IMR-90 (cell line): ENCODE measurements at regions not wholly inside any gene's neighbourhood (a gene's known extent, or its start where the extent isn't known, plus 50 kb on each side); places are given as distances from the start of the nearest gene placed in this dataset.

Experiments
- ATAC-seq: fragments of 200-7000 bp; cut with Tn5 transposase; 2 replicates; pipeline ENCODE4 v1.9.1; 2020; ENCODE audit warnings: low read depth, mild to moderate bottlenecking, moderate library complexity
- BruUV-seq: library from RNA; stranded (reverse); fragments of 400-500 nt; replicated peaks from 2 replicates; lab custom pipeline; 2021; lab: Mats Ljungman, UMichigan
- CTCF ChIA-PET: fragments of 300-600 bp; formaldehyde crosslinking; extraction: SDS; loops from one replicate; lab custom pipeline; 2021; ENCODE audit warnings: antibody characterized with exemption; lab: Yijun Ruan, JAX
- POLR2A ChIA-PET: fragments of 300-600 bp; sonication (Branson Sonifier 250); formaldehyde crosslinking; loops from one replicate; lab custom pipeline; 2022; ENCODE audit warnings: antibody characterized with exemption; ENCODE audit not compliant: unreplicated experiment; lab: Charles Lee
- DNase-seq: peaks from one replicate; pipeline ENCODE4 v3.0.0; 2013
- H2AFZ ChIP-seq: replicated peaks from 2 replicates; pipeline ENCODE3; 2013; ENCODE audit warnings: low read length, mild to moderate bottlenecking; ENCODE audit not compliant: poor library complexity
- H2AK5ac ChIP-seq: 2 replicates; pipeline ENCODE4 v1.6.1; 2013; ENCODE audit warnings: low read depth, low read length, inconsistent platforms
- H2AK9ac ChIP-seq: replicated peaks from 2 replicates; pipeline ENCODE3; 2013; ENCODE audit warnings: mild to moderate bottlenecking, low read depth, low read length, moderate library complexity; ENCODE audit not compliant: poor library complexity
- H2BK120ac ChIP-seq: 2 replicates; pipeline ENCODE4 v1.6.1; 2013; ENCODE audit warnings: low read depth, low read length, inconsistent platforms
- H2BK15ac ChIP-seq: 3 replicates; pipeline ENCODE4 v1.6.1; 2013; ENCODE audit warnings: low read depth, low read length, inconsistent platforms
- H2BK20ac ChIP-seq: 2 replicates; pipeline ENCODE4 v1.6.1; 2013; ENCODE audit warnings: low read depth, mild to moderate bottlenecking, inconsistent platforms, low read length, moderate library complexity
- H2BK5ac ChIP-seq: 2 replicates; pipeline ENCODE4 v1.6.1; 2013; ENCODE audit warnings: mild to moderate bottlenecking, low read depth, low read length, inconsistent platforms; ENCODE audit not compliant: poor library complexity, severe bottlenecking
- H3K14ac ChIP-seq: replicated peaks from 2 replicates; pipeline ENCODE4 v1.6.1; 2013; ENCODE audit warnings: low read depth, low read length, inconsistent platforms
- H3K18ac ChIP-seq: 2 replicates; pipeline ENCODE4 v1.6.1; 2013; ENCODE audit warnings: low read depth, low read length, control low read depth
- H3K23ac ChIP-seq: 2 replicates; pipeline ENCODE4 v1.6.1; 2013; ENCODE audit warnings: low read depth, low read length, inconsistent platforms
- H3K27ac ChIP-seq: 2 replicates; pipeline ENCODE4 v1.5.1; 2013; ENCODE audit warnings: mild to moderate bottlenecking, control low read depth, low read length; ENCODE audit not compliant: insufficient read depth
- H3K27me3 ChIP-seq: 2 replicates; pipeline ENCODE4 v1.6.1; 2013; ENCODE audit warnings: low read length; ENCODE audit not compliant: control insufficient read depth, insufficient read depth
- H3K36me3 ChIP-seq: 2 replicates; pipeline ENCODE4 v1.6.1; 2013; ENCODE audit warnings: low read length, mixed read lengths; ENCODE audit not compliant: control insufficient read depth, insufficient read depth
- H3K4ac ChIP-seq: 2 replicates; pipeline ENCODE4 v1.6.1; 2013; ENCODE audit warnings: low read depth, low read length, inconsistent platforms
- H3K4me1 ChIP-seq: 2 replicates; pipeline ENCODE4 v1.6.1; 2013; ENCODE audit warnings: low read length, mixed read lengths; ENCODE audit not compliant: control insufficient read depth, insufficient read depth
- H3K4me2 ChIP-seq: 2 replicates; pipeline ENCODE4 v1.6.1; 2013; ENCODE audit warnings: low read depth, mild to moderate bottlenecking, control low read depth, low read length, moderate library complexity
- H3K4me3 ChIP-seq: 2 replicates; pipeline ENCODE4 v1.5.1; 2013; ENCODE audit warnings: low read depth, mild to moderate bottlenecking, control low read depth, low read length, moderate library complexity; ENCODE audit not compliant: insufficient read depth
- H3K56ac ChIP-seq: 2 replicates; pipeline ENCODE4 v1.6.1; 2013; ENCODE audit warnings: low read length, inconsistent platforms; ENCODE audit not compliant: insufficient read depth; ENCODE audit errors: extremely low read depth
- H3K79me1 ChIP-seq, 2 experiments: 2 replicates each; pipeline ENCODE4 v1.6.1; 2013; ENCODE audit warnings: low read length in 2 of 2, inconsistent platforms in 1 of 2, low read depth in 1 of 2
- H3K9ac ChIP-seq: 2 replicates; pipeline ENCODE4 v1.6.1; 2013; ENCODE audit warnings: low read depth, low read length, control low read depth
- H3K9me1 ChIP-seq: 2 replicates; pipeline ENCODE4 v1.6.1; 2013; ENCODE audit warnings: low read length, inconsistent platforms; ENCODE audit not compliant: insufficient read depth
- H3K9me3 ChIP-seq: 2 replicates; pipeline ENCODE4 v1.6.1; 2013; ENCODE audit warnings: low read length; ENCODE audit not compliant: control insufficient read depth, insufficient read depth
- H4K20me1 ChIP-seq: 2 replicates; pipeline ENCODE4 v1.6.1; 2013; ENCODE audit warnings: low read length, inconsistent platforms; ENCODE audit not compliant: insufficient read depth
- H4K5ac ChIP-seq: 2 replicates; pipeline ENCODE4 v1.6.1; 2013; ENCODE audit warnings: mild to moderate bottlenecking, low read depth, low read length, control low read depth
- H4K8ac ChIP-seq, 2 experiments: 2 replicates each; pipeline ENCODE4 v1.6.1; 2013; ENCODE audit warnings: low read depth in 2 of 2, low read length in 2 of 2, control low read depth in 1 of 2, inconsistent platforms in 1 of 2
- H4K91ac ChIP-seq: 2 replicates; pipeline ENCODE4 v1.6.1; 2013; ENCODE audit warnings: low read depth, low read length, inconsistent platforms; ENCODE audit not compliant: insufficient read depth
- BHLHE40 ChIP-seq: fragments of 150-350 bp; IDR thresholded peaks from 2 replicates; pipeline ENCODE4 v1.6.1; 2016; ENCODE audit warnings: mild to moderate bottlenecking, low read depth, low read length
- CEBPB ChIP-seq: IDR thresholded peaks from 2 replicates; pipeline ENCODE4 v1.6.1; 2012; ENCODE audit warnings: low read depth, low read length, improper control_type of control experiment
- CHD1 ChIP-seq: IDR thresholded peaks from 2 replicates; pipeline ENCODE4 v1.6.1; 2012; ENCODE audit warnings: low read depth, low read length, improper control_type of control experiment
- CTCF ChIP-seq: conservative IDR thresholded peaks from 2 replicates; pipeline ENCODE4 v1.5.1; 2012; ENCODE audit warnings: mild to moderate bottlenecking, low read depth, low read length, improper control_type of control experiment
- FOS ChIP-seq: fragments of 150-350 bp; IDR thresholded peaks from 2 replicates; pipeline ENCODE4 v1.6.1; 2016; ENCODE audit warnings: low read depth, low read length
- MAFK ChIP-seq: IDR thresholded peaks from 2 replicates; pipeline ENCODE4 v1.6.1; 2012; ENCODE audit warnings: low read depth, low read length, improper control_type of control experiment
- MAZ ChIP-seq: IDR thresholded peaks from 2 replicates; pipeline ENCODE4 v1.6.1; 2012; ENCODE audit warnings: low read depth, mild to moderate bottlenecking, low read length, improper control_type of control experiment, moderate library complexity, borderline replicate concordance
- POLR2A ChIP-seq: IDR thresholded peaks from 2 replicates; pipeline ENCODE4 v1.6.1; 2012; ENCODE audit warnings: mild to moderate bottlenecking, low read depth, low read length
- RCOR1 ChIP-seq: IDR thresholded peaks from 2 replicates; pipeline ENCODE4 v1.6.1; 2012; ENCODE audit warnings: mild to moderate bottlenecking, low read length, improper control_type of control experiment; ENCODE audit not compliant: insufficient replicate concordance
- RFX5 ChIP-seq: IDR thresholded peaks from 2 replicates; pipeline ENCODE4 v1.8.0; 2012; ENCODE audit warnings: low read depth, mild to moderate bottlenecking, low read length, moderate library complexity
- SMC3 ChIP-seq: fragments of 150-350 bp; IDR thresholded peaks from 2 replicates; pipeline ENCODE4 v1.6.1; 2016; ENCODE audit warnings: low read depth, mild to moderate bottlenecking, antibody characterized with exemption, low read length, moderate library complexity
- WGBS, 2 experiments: methylation state at CpG; one replicate each; pipeline versions ENCODE4 v1.1.5 to v1.1.7; 2013; ENCODE audit warnings: missing lambda C conversion rate in 2 of 2; ENCODE audit not compliant: insufficient read length in 1 of 2; ENCODE audit errors: extremely low coverage in 2 of 2; 5-methylcytosine and 5-hydroxymethylcytosine counted together
- dilution Hi-C: fragments of 300-500 bp; cut with HindIII; formaldehyde crosslinking; loops from one replicate; pipeline ENCODE4 v1.14.3; 2018; ENCODE audit warnings: low sequenced_read_pairs; ENCODE audit not compliant: unreplicated experiment
- in situ Hi-C: fragments of 300-500 bp; cut with MboI; formaldehyde crosslinking; loops from 3 replicates; pipeline ENCODE4 v1.14.3; 2019; ENCODE audit warnings: low sequenced_read_pairs, inconsistent platforms, mixed read lengths
- intact Hi-C: fragments of 100-400 bp; cut with micrococcal nuclease; formaldehyde crosslinking; loops from 2 replicates; pipeline ENCODE4 v1.10.0; 2022
- TF ChIP-seq, protein P1 (sequence below): fragments of 150-350 bp; IDR thresholded peaks from 2 replicates; pipeline ENCODE4 v1.6.1; 2016; ENCODE audit warnings: low read depth, mild to moderate bottlenecking, low read length, moderate library complexity, borderline replicate concordance

GRCh38 chr11:106228996-106229395 lies 151.5 kb downstream of the AASDHPPT start:
- no peak overlapping the region for H2BK5ac ChIP-seq
- no peak overlapping the region for H2AFZ ChIP-seq
- H3K9ac ChIP-seq: no peak overlapping the region
- no peak overlapping the region for H4K91ac ChIP-seq
- no peak overlapping the region for H2BK15ac ChIP-seq
- CTCF ChIA-PET: interaction anchor here (0.6 kb wide), 1 partner anchor 60 kb away, joined by 3 read pairs; no protein-coding TSS in a partner anchor
- no peaks in the 10 kb centered on the region for H4K20me1 ChIP-seq
- no peaks in the 10 kb centered on the region for H3K36me3 ChIP-seq
- in situ Hi-C loops (no loop called here), intact Hi-C loops (no loop called here), dilution Hi-C loops (no loop called here)
- TF ChIP-seq POLR2A (no peak), MAZ (no peak), CEBPB (no peak), CHD1 (no peak), MAFK (no peak), RCOR1 (no peak), FOS (no peak), RFX5 (no peak), BHLHE40 (no peak), CTCF (no peak), SMC3 (no peak)
- TF ChIP-seq, protein P1, sequence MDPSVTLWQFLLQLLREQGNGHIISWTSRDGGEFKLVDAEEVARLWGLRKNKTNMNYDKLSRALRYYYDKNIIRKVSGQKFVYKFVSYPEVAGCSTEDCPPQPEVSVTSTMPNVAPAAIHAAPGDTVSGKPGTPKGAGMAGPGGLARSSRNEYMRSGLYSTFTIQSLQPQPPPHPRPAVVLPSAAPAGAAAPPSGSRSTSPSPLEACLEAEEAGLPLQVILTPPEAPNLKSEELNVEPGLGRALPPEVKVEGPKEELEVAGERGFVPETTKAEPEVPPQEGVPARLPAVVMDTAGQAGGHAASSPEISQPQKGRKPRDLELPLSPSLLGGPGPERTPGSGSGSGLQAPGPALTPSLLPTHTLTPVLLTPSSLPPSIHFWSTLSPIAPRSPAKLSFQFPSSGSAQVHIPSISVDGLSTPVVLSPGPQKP: no peak
- POLR2A ChIA-PET: no interaction called here
- H2BK120ac ChIP-seq: no peak overlapping the region
- no peak overlapping the region for H2AK5ac ChIP-seq
- no peak overlapping the region for H3K56ac ChIP-seq
- no peak overlapping the region for H3K23ac ChIP-seq
- no peak overlapping the region for H3K18ac ChIP-seq
- no peak overlapping the region for H2AK9ac ChIP-seq
- no peak overlapping the region for H3K27ac ChIP-seq
- no peaks in the 10 kb centered on the region for H3K4me1 ChIP-seq
- H3K14ac ChIP-seq: no peak overlapping the region
- ATAC-seq (no peak), DNase-seq (no peak)
- no peaks in the 10 kb centered on the region for H3K79me1 ChIP-seq
- WGBS, 2 experiments: no CpG with 5 or more reads among the region's 1 CpG
- no peaks in the 10 kb centered on the region for H3K9me1 ChIP-seq
- no peak overlapping the region for H3K4me3 ChIP-seq
- H3K4ac ChIP-seq: no peak overlapping the region
- no peaks in the 10 kb centered on the region for H3K27me3 ChIP-seq
- H3K9me3 ChIP-seq: 0 out of 2 replicates have a peak, but pooled peaks cover 3% of the 10 kb centered on the region
- no peak overlapping the region for H4K5ac ChIP-seq
- no peak overlapping the region for H3K4me2 ChIP-seq
- H4K8ac ChIP-seq: no peak overlapping the region
- H2BK20ac ChIP-seq: no peak overlapping the region
- BruUV-seq: no TSS peak
